C4-2B (cell line): ENCODE measurements at regions not wholly inside any gene's neighbourhood (a gene's known extent, or its start where the extent isn't known, plus 50 kb on each side); places are given as distances from the start of the nearest gene placed in this dataset.

Source experiments
- ZFX ChIP-seq: fragments of 450-650 bp; IDR thresholded peaks from 2 replicates; pipeline ENCODE4 v1.6.1; 2017
- TF ChIP-seq, protein P1 (sequence below): fragments of 450-650 bp; conservative IDR thresholded peaks from 2 replicates; pipeline ENCODE4 v1.5.1; 2017; ENCODE audit warnings: mild to moderate bottlenecking

DNA sequence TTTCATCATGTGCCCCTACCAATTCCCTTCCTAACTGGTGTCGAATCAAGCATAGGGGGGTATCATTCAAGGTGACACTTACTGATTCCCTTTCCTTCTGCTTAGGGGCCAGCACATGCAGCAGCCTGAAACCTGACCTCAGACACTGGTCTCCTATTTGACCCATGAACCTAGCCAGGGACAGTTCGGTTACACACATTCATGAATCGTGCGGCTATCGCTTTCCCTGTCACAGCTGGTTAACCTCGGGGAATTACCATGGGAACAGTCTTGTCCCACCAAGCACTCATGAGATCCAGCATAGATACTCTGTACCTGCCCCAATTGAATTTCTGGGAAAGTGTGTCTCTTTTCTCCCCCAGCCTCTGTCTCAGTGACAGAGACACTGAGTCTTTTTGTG, 140.4 kb downstream of the ZNF674 start:
- TF ChIP-seq, protein P1, sequence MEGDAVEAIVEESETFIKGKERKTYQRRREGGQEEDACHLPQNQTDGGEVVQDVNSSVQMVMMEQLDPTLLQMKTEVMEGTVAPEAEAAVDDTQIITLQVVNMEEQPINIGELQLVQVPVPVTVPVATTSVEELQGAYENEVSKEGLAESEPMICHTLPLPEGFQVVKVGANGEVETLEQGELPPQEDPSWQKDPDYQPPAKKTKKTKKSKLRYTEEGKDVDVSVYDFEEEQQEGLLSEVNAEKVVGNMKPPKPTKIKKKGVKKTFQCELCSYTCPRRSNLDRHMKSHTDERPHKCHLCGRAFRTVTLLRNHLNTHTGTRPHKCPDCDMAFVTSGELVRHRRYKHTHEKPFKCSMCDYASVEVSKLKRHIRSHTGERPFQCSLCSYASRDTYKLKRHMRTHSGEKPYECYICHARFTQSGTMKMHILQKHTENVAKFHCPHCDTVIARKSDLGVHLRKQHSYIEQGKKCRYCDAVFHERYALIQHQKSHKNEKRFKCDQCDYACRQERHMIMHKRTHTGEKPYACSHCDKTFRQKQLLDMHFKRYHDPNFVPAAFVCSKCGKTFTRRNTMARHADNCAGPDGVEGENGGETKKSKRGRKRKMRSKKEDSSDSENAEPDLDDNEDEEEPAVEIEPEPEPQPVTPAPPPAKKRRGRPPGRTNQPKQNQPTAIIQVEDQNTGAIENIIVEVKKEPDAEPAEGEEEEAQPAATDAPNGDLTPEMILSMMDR = no peak
- no peak for TF ChIP-seq ZFX
